HG03045 (cell line): ENCODE measurements at regions not wholly inside any gene's neighbourhood (a gene's known extent, or its start where the extent isn't known, plus 50 kb on each side); places are given as distances from the start of the nearest gene placed in this dataset.

Source experiments
- ATAC-seq: cut with Tn5 transposase; IDR thresholded peaks from one replicate; pipeline ENCODE4 v1.9.1; 2021; ENCODE audit warnings: mild to moderate bottlenecking, moderate library complexity; ENCODE audit not compliant: unreplicated experiment

- ATAC-seq: no peak
Observed at GRCh38 chr5:21694567-21694966, 1158.6 kb downstream of the CDH12 start.

DNA sequence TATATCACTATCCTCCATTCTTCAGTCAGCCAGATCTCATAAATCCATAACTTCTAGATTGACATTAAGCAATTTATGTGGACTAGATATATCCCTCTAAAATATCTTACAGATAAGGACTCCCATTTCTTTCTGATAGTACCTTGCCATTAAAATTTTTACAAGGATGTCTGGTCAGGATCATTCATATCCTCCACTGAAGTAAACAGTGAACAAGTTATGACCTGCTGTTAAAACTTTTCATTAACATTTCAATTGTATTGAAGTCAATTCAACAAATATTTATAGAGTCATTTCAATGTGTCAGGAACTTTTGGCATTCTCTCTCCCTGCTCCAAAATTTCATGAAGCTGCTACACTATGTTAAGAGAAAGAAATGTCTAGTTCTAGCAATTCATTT, 1159.6 kb downstream of the CDH12 start:
- ATAC-seq: no peak

DNA sequence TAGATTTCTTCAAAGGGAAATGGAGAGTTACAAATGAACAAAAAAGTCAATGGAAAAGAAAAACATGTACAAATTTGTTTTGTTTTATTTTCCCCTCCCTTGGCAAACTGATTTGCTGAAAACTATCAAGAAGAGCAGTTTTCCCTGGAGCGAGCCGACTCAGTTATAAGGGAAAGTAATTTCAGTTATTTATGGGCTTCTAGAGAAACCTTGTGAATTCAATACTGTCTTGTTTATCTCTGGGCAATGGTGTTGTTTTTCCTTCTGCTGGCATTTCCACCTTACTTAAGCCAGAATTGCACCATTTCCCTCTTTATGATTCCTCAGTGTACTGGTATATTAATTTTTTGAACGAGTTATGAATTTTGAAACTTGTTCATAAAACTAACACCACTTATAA, 1163.6 kb downstream of the CDH12 start:
- ATAC-seq: no peak

DNA sequence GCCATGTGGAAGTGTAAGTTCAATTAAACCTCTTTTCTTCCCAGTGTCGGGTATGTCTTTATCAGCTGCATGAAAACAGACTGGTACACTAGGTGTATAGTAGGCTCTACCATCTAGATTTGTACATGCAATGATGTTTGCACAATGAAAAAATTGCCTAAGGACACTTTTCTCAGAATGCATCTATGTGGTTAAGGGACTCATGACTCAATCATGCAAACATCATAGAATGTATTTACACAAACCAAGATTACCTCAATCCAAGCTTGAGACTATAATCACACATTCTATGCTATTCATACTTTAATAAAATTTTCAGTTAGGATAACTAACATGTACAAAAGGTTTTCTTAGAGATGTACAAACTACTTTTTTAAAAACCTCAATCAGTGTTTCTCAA, 1164.5 kb downstream of the CDH12 start:
- no peak for ATAC-seq

DNA sequence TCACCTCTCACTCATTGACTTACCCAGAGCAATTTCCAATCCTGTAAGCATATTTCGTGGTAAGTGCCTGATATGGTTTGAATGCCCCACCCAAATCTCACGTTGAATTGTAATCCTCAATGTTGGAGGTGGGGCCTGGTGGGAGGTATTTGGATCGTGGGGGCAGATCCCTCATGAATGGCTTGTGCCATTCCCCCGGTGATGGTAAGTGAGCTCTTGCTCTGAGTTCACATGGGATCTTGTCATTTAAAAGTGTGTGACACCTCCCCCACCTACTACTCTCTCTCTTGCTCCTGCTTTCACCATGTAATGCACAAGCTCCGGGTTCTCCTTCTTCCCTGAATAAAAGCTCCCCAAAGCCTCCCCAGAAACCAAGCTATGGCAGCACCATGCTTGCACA, 1165.5 kb downstream of the CDH12 start:
- no peak for ATAC-seq

- ATAC-seq: no peak
Observed at GRCh38 chr5:21686706-21687105, 1166.4 kb downstream of the CDH12 start.

GRCh38 chr5:21685522-21685921, 1167.6 kb downstream of the CDH12 start:
- ATAC-seq: no peak

GRCh38 chr5:21684992-21685391, 1168.2 kb downstream of the CDH12 start:
- ATAC-seq: no peak

- no peak for ATAC-seq
Observed at GRCh38 chr5:21681911-21682310, 1171.2 kb downstream of the CDH12 start.

- no peak for ATAC-seq
Observed at GRCh38 chr5:21680641-21681040, 1172.5 kb downstream of the CDH12 start.

GRCh38 chr5:21680196-21680595, 1172.9 kb downstream of the CDH12 start:
- ATAC-seq: no peak

- no peak for ATAC-seq
Observed at GRCh38 chr5:21678526-21678925, 1174.6 kb downstream of the CDH12 start.

DNA sequence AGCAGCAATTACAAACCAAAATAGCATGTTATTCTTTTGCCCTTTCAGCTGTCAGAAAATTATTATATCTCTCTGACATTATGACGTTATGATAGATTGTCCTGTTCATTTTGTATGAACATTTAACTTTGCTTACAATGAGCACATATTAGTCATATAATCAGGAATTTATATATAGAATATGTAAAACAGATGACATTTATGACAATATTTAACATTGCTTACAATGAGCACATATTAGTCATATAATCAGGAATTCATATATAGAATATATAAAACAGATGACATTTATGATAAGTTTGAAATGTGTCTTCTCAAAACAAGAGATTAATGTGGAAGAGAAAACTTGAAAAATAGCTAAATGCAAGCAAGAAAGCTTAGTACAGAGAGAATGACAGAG, 1180.2 kb downstream of the CDH12 start:
- ATAC-seq: no peak

DNA sequence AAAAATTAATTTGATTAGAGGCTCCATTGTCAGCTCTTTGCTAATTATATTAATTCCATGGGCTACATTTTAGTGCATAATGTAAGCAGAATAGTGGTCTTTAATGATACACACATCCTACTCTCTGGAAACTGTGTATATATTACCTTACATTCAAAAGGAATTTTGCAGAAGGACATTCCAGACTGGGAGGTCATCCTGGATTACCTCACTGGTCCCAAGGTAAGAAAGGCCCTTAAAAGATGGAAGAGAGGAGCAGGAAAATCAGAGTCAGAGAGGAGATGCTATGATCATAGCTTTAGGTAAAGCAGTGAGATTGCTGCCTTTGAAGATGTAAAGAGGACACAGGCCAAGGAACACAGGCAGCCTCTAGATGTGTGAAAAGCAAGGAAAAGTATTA, 1180.8 kb downstream of the CDH12 start:
- no peak for ATAC-seq

DNA sequence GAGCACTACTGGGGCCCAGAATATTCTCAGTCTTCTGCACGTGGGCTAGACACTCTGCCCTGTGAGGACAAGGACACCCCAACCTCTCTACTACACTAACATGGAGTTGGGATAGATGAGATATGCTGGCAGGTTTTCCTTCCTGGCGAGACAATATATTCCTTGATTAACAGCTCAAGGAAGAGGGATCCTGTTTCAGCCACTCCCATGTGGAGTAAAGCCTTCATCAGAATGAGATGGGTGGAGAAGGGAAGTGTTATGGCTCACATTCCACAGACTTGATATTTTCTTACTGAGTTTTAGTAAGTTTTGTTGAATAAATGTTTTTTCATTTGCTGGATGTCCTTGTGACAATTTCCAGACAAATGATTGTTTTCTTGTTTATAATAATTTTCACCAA, 1187.6 kb downstream of the CDH12 start:
- ATAC-seq: no peak

DNA sequence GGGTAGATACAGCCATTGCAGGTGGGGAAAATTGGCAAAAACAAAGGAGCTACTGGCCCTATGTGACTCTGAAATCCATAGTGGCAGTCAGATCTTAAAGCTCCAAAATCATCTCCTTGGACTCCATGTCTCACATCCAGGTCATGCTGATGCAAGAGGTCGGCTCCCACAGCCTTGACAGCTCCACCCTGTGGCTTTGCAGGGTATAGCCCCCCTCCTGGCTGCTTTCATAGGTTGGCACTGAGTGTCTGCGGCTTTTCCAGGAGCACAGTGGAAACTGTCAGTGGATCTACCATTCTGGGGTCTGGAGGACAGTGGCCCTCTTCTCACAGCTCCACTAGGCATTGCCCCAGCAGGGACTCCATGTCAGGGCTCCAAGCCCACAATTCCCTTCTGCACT, 1190.1 kb downstream of the CDH12 start:
- ATAC-seq: no peak

DNA sequence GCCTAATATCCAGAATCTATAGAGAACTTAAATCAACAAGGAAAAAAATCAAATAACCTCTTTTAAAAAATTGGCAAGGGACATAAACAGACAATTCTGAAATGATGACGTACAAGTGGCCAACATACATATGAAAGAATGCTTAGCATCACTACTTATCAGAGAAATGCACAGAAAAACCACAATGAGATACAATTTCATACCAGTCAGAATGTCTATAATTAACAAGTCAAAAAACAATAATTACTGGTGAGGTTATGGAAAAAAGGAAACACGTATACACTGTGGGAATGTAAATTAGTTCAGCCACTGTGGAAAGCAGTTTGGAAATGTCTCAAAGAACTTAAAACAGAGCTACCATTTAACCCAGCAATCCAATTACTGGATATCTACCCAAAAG, 1192.0 kb downstream of the CDH12 start:
- ATAC-seq: no peak

GRCh38 chr5:21654556-21654955, 1198.6 kb downstream of the CDH12 start:
- ATAC-seq: no peak

- no peak for ATAC-seq
Observed at GRCh38 chr5:21649969-21650368, 1203.2 kb downstream of the CDH12 start.

GRCh38 chr5:21646469-21646868, 1206.7 kb downstream of the CDH12 start:
- no peak for ATAC-seq

GRCh38 chr5:21644032-21644431, 1209.1 kb downstream of the CDH12 start:
- no peak for ATAC-seq

GRCh38 chr5:21642312-21642711, 1210.8 kb downstream of the CDH12 start:
- ATAC-seq: no peak

DNA sequence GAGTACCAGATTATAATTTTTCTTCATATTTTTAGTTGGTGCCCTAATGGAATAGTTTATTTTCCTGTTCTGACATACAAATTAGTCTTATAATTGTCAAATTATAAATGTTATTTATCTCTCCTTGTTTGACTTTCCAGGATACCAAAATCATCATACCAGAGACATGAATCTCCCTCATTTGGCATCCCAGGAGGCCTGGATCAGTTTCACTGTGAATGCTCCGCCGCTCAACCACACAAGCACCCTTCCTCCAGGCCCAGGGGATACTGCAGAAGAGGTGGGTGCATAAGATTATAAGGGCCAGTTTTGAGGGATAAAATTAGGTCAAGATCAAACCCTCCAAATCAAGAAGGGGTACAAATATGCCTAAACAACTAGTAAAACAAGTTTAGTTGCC, 1229.3 kb downstream of the CDH12 start:
- no peak for ATAC-seq

DNA sequence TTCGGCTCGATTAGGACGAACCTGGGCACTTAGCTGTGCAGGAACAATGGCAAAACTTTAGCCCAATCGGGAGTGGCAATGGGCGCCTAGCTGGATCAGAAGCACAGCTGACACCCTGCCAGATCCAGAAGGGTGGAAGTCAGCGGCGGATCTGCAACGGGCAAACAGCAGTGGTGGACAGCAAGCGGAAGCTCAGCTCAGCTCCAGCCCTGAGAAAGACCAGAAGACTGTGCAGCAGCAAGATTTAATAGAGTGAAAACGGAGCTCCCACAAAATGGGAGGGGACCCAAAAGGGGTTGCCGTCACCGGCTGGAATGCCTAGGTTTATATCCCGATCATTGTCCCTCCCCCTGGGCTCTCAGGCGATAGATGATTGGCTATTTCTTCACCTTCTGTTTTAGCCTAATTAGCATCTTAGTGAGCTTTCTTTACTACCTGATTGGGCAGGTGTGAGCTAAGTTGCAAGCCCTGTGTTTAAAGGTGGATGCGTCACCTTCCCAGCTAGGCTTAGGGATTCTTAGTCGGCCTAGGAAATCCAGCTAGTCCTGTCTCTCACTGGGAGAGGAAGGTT, 1237.9 kb downstream of the CDH12 start:
- ATAC-seq: no peak
